ENCODE measurements at regions not wholly inside any gene's neighbourhood (a gene's known extent, or its start where the extent isn't known, plus 50 kb on each side); places are given as distances from the start of the nearest gene placed in this dataset.
"Not testable (repeated sequence)": the region's sequence is repeated elsewhere in the genome, so short reads cannot be mapped to it uniquely, and the experiment has no call there.

DNA sequence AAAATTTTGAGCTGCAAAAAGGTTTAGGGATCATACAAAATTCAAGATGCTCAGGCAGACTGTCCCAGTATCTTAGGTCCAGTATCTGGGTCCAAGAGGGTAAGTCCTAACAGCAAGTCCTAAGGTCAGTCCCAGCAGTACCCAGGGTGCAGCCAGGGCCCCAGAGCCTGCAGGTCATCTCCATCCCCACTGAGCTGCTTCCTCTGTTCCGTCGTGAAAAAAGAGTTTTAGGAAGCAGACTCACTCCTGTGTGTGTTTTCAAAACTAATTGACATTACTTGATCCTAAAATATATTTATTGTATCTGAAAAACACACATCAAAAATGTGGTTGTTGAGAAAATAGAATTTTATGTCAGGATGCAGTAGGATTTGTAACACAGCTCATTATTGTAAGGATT lies 69.9 kb upstream of the ALKAL2 start:
- no peaks in the 10 kb centered on the region for H3K79me2 ChIP-seq (ENCODE audit: control insufficient read depth in 1 of 2, insufficient read depth in 2 of 2, low read length in 2 of 2)
- no peaks in the 10 kb centered on the region for H3K36me3 ChIP-seq (ENCODE audit: control insufficient read depth in 2 of 4, insufficient read depth in 4 of 4, low read length in 3 of 4)
- no peaks in the 10 kb centered on the region for H4K20me1 ChIP-seq (replicated peaks in 1 of 2; ENCODE audit: control insufficient read depth in 1 of 2, insufficient read depth in 2 of 2, low read length in 2 of 2)
- no peak overlapping the region for H2BK15ac ChIP-seq (ENCODE audit: low read length)
- no peak overlapping the region for H2AK5ac ChIP-seq (ENCODE audit: low read depth, low read length)
- H4K8ac ChIP-seq (ENCODE audit: extremely low read depth, insufficient read depth, low read length): no peak overlapping the region
- H3K4me2 ChIP-seq (ENCODE audit: insufficient read depth in 1 of 2, low read depth in 2 of 2, low read length in 2 of 2): no peak overlapping the region
- CTCF ChIA-PET (ENCODE audit: partially characterized antibody): interaction anchor here (1.3 to 1.9 kb wide), 2 partner anchors 26 to 27 kb away, joined by 3 to 5 read pairs; no protein-coding TSS in a partner anchor
- H3K9ac ChIP-seq (replicated peaks in 1 of 4; ENCODE audit: extremely low read depth in 1 of 4, low read depth in 3 of 4, low read length in 3 of 4): no peak overlapping the region
- no peak overlapping the region for H3K18ac ChIP-seq (ENCODE audit: extremely low read depth, low read length)
- H3K9me3 ChIP-seq (ENCODE audit: insufficient read depth in 2 of 2, low read depth in 1 of 2, low read length in 1 of 2): no peaks in the 10 kb centered on the region
- no peaks in the 10 kb centered on the region for H3K23me2 ChIP-seq (ENCODE audit: low read depth, low read length)
- DNase-seq (ENCODE audit: low read depth in 1 of 2, low spot score in 2 of 2): no peak
- H2BK20ac ChIP-seq (ENCODE audit: low read length): no peak overlapping the region
- H3K4me3 ChIP-seq (ENCODE audit: extremely low read depth in 1 of 4, insufficient read depth in 2 of 4, low read depth in 3 of 4, low read length in 4 of 4): no peak overlapping the region
- WGBS, 2 experiments (ENCODE audit: extremely low coverage in 1 of 2, insufficient coverage in 1 of 2, insufficient read length in 1 of 2, insufficient replicate concordance in 2 of 2, low coverage in 1 of 2, low lambda C conversion rate in 2 of 2, missing lambda C conversion rate in 1 of 2): 75% methylated on average over 2 of the region's 2 CpGs; no CpG with 5 or more reads in 1 of the 2 experiments
- H3K56ac ChIP-seq (replicated peaks; ENCODE audit: insufficient read length, low read depth, low read length): no peak overlapping the region
- no peak overlapping the region for H2BK5ac ChIP-seq (ENCODE audit: low read depth, low read length)
- no peak overlapping the region for H4K5ac ChIP-seq (ENCODE audit: insufficient read length, low read depth, low read length)
- no peak overlapping the region for H2BK12ac ChIP-seq (ENCODE audit: low read depth, low read length)
- no peak overlapping the region for H3K23ac ChIP-seq (ENCODE audit: insufficient read length)
- POLR2A ChIA-PET (ENCODE audit: partially characterized antibody): no interaction called here
- H2BK120ac ChIP-seq (replicated peaks; ENCODE audit: low read depth, low read length): no peak overlapping the region
- no peaks in the 10 kb centered on the region for H3K79me1 ChIP-seq (ENCODE audit: low read depth, low read length)
- H3K27me3 ChIP-seq (replicated peaks in 1 of 4; ENCODE audit: control insufficient read depth in 3 of 4, extremely low read depth in 1 of 4, insufficient read depth in 3 of 4, low read length in 3 of 4): no peaks in the 10 kb centered on the region
- FAIRE-seq: no peak
- no peak for TF ChIP-seq USF2 (IDR thresholded peaks at IDR 0.05; ENCODE audit: low read length)
- no peak overlapping the region for H3K27ac ChIP-seq (ENCODE audit: low read depth, low read length)
- no peak overlapping the region for H3K14ac ChIP-seq (ENCODE audit: insufficient read length)
- no peak overlapping the region for H2AFZ ChIP-seq (ENCODE audit: low read length)
- no peaks in the 10 kb centered on the region for H3K4me1 ChIP-seq (replicated peaks in 1 of 4; ENCODE audit: control insufficient read depth in 3 of 4, insufficient read depth in 4 of 4, low read length in 3 of 4)
- H3K4ac ChIP-seq (replicated peaks; ENCODE audit: insufficient read length, low read depth, low read length): no peak overlapping the region
- no peak overlapping the region for H4K91ac ChIP-seq (replicated peaks; ENCODE audit: insufficient read length, low read length)

- CTCF ChIA-PET (ENCODE audit: partially characterized antibody); H3K4me1 ChIP-seq (replicated peaks in 1 of 4; ENCODE audit: control insufficient read depth in 3 of 4, insufficient read depth in 4 of 4, low read length in 3 of 4); H4K8ac ChIP-seq (ENCODE audit: extremely low read depth, insufficient read depth, low read length); H3K4me2 ChIP-seq (ENCODE audit: insufficient read depth in 1 of 2, low read depth in 2 of 2, low read length in 2 of 2); H3K9me3 ChIP-seq (ENCODE audit: insufficient read depth in 2 of 2, low read depth in 1 of 2, low read length in 1 of 2); H3K4me3 ChIP-seq (ENCODE audit: extremely low read depth in 1 of 4, insufficient read depth in 2 of 4, low read depth in 3 of 4, low read length in 4 of 4); H3K14ac ChIP-seq (ENCODE audit: insufficient read length); H3K9ac ChIP-seq (replicated peaks in 1 of 4; ENCODE audit: extremely low read depth in 1 of 4, low read depth in 3 of 4, low read length in 3 of 4); POLR2A ChIA-PET (ENCODE audit: partially characterized antibody); H3K36me3 ChIP-seq (ENCODE audit: control insufficient read depth in 2 of 4, insufficient read depth in 4 of 4, low read length in 3 of 4); H3K27me3 ChIP-seq (replicated peaks in 1 of 4; ENCODE audit: control insufficient read depth in 3 of 4, extremely low read depth in 1 of 4, insufficient read depth in 3 of 4, low read length in 3 of 4); H3K79me1 ChIP-seq (ENCODE audit: low read depth, low read length); H3K79me2 ChIP-seq (ENCODE audit: control insufficient read depth in 1 of 2, insufficient read depth in 2 of 2, low read length in 2 of 2); H4K5ac ChIP-seq (ENCODE audit: insufficient read length, low read depth, low read length); H3K27ac ChIP-seq (ENCODE audit: low read depth, low read length); H3K4ac ChIP-seq (replicated peaks; ENCODE audit: insufficient read length, low read depth, low read length); H2AK5ac ChIP-seq (ENCODE audit: low read depth, low read length); H4K91ac ChIP-seq (replicated peaks; ENCODE audit: insufficient read length, low read length); H3K23ac ChIP-seq (ENCODE audit: insufficient read length); H2BK12ac ChIP-seq (ENCODE audit: low read depth, low read length); FAIRE-seq; H4K20me1 ChIP-seq (replicated peaks in 1 of 2; ENCODE audit: control insufficient read depth in 1 of 2, insufficient read depth in 2 of 2, low read length in 2 of 2); H2BK5ac ChIP-seq (ENCODE audit: low read depth, low read length); H2BK15ac ChIP-seq (ENCODE audit: low read length); H3K23me2 ChIP-seq (ENCODE audit: low read depth, low read length); H2BK120ac ChIP-seq (replicated peaks; ENCODE audit: low read depth, low read length); H2BK20ac ChIP-seq (ENCODE audit: low read length); H3K18ac ChIP-seq (ENCODE audit: extremely low read depth, low read length); H3K56ac ChIP-seq (replicated peaks; ENCODE audit: insufficient read length, low read depth, low read length); DNase-seq (ENCODE audit: low read depth in 1 of 2, low spot score in 2 of 2): not testable (repeated sequence)
- peak overlapping the region; percentile 49; the same call in 1 of the 2 replicates for H2AFZ ChIP-seq (ENCODE audit: low read length)
- 86% methylated on average over 18 of the region's 21 CpGs; no CpG with 5 or more reads in 1 of the 2 experiments for WGBS, 2 experiments (ENCODE audit: extremely low coverage in 1 of 2, insufficient coverage in 1 of 2, insufficient read length in 1 of 2, insufficient replicate concordance in 2 of 2, low coverage in 1 of 2, low lambda C conversion rate in 2 of 2, missing lambda C conversion rate in 1 of 2)
These were observed 68.4 kb upstream of the ALKAL2 start for GRCh38 chr2:356304-356703.
